ENCODE measurements at regions not wholly inside any gene's neighbourhood (a gene's known extent, or its start where the extent isn't known, plus 50 kb on each side); places are given as distances from the start of the nearest gene placed in this dataset.

DNA sequence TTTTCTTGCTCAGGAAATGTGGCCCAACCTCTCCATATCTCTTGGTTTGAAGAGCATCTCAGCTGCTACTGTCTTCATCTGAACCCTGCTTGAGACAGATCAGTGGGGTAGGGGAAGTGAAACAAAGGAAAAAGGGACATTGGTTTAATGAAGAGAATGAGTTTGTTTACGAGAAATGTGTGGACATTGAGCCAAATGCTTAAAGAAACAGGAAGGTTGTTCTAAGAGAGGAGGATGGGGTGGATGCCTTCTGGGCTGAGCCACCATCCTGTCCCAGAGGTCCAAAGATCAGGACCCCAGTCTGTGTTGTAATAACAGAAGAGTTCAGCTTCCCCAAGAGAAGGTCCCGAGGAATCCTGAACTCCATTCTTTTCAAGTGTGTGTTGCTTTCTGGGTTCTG is 369.7 kb downstream of the INSC start:
- H3K4me3 ChIP-seq (ENCODE audit: low read depth in 2 of 2, low read length in 2 of 2), result no peak overlapping the region
- H3K27ac ChIP-seq (ENCODE audit: low read length), result no peak overlapping the region
- no peaks in the 10 kb centered on the region for H3K4me1 ChIP-seq (ENCODE audit: control insufficient read depth, insufficient read depth, low read length)
- ChIA-PET CTCF (no interaction called here), POLR2A (no interaction called here)
- TF ChIP-seq TCF7L2 (IDR thresholded peaks at IDR 0.05; ENCODE audit: low read depth, low read length) (no peak), SIN3A (IDR thresholded peaks at IDR 0.05; ENCODE audit: borderline replicate concordance, insufficient read depth, low read depth, low read length) (no peak), POLR2AphosphoS5 (IDR thresholded peaks at IDR 0.05; ENCODE audit: low read depth, low read length) (no peak)
- TF ChIP-seq, protein P1, sequence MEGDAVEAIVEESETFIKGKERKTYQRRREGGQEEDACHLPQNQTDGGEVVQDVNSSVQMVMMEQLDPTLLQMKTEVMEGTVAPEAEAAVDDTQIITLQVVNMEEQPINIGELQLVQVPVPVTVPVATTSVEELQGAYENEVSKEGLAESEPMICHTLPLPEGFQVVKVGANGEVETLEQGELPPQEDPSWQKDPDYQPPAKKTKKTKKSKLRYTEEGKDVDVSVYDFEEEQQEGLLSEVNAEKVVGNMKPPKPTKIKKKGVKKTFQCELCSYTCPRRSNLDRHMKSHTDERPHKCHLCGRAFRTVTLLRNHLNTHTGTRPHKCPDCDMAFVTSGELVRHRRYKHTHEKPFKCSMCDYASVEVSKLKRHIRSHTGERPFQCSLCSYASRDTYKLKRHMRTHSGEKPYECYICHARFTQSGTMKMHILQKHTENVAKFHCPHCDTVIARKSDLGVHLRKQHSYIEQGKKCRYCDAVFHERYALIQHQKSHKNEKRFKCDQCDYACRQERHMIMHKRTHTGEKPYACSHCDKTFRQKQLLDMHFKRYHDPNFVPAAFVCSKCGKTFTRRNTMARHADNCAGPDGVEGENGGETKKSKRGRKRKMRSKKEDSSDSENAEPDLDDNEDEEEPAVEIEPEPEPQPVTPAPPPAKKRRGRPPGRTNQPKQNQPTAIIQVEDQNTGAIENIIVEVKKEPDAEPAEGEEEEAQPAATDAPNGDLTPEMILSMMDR (IDR thresholded peaks at IDR 0.05), result no peak
- TF ChIP-seq, protein P2, sequence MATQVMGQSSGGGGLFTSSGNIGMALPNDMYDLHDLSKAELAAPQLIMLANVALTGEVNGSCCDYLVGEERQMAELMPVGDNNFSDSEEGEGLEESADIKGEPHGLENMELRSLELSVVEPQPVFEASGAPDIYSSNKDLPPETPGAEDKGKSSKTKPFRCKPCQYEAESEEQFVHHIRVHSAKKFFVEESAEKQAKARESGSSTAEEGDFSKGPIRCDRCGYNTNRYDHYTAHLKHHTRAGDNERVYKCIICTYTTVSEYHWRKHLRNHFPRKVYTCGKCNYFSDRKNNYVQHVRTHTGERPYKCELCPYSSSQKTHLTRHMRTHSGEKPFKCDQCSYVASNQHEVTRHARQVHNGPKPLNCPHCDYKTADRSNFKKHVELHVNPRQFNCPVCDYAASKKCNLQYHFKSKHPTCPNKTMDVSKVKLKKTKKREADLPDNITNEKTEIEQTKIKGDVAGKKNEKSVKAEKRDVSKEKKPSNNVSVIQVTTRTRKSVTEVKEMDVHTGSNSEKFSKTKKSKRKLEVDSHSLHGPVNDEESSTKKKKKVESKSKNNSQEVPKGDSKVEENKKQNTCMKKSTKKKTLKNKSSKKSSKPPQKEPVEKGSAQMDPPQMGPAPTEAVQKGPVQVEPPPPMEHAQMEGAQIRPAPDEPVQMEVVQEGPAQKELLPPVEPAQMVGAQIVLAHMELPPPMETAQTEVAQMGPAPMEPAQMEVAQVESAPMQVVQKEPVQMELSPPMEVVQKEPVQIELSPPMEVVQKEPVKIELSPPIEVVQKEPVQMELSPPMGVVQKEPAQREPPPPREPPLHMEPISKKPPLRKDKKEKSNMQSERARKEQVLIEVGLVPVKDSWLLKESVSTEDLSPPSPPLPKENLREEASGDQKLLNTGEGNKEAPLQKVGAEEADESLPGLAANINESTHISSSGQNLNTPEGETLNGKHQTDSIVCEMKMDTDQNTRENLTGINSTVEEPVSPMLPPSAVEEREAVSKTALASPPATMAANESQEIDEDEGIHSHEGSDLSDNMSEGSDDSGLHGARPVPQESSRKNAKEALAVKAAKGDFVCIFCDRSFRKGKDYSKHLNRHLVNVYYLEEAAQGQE (IDR thresholded peaks at IDR 0.05; ENCODE audit: insufficient read depth in 1 of 2, low read depth in 2 of 2, low read length in 1 of 2), result no peak
- in situ Hi-C loops (cut with HindIII; ENCODE audit: low pct_unique_long_range_greater_than_20kb, low sequenced_read_pairs), result no loop called here
- no peaks in the 10 kb centered on the region for H3K9me3 ChIP-seq (ENCODE audit: control insufficient read depth, insufficient read depth, low read depth, low read length)
- H3K27me3 ChIP-seq (ENCODE audit: control insufficient read depth, insufficient read depth, low read length), result no peaks in the 10 kb centered on the region
- ATAC-seq, result no peak
- DNase-seq (ENCODE audit: low read depth, low spot score), result no peak
- intact Hi-C loops (cut with micrococcal nuclease; ENCODE audit: unreplicated experiment), result no loop called here
- no TSS peak for BruUV-seq (replicated peaks)
- H3K36me3 ChIP-seq (ENCODE audit: control insufficient read depth, insufficient read depth, low read length), result no peaks in the 10 kb centered on the region

DNA sequence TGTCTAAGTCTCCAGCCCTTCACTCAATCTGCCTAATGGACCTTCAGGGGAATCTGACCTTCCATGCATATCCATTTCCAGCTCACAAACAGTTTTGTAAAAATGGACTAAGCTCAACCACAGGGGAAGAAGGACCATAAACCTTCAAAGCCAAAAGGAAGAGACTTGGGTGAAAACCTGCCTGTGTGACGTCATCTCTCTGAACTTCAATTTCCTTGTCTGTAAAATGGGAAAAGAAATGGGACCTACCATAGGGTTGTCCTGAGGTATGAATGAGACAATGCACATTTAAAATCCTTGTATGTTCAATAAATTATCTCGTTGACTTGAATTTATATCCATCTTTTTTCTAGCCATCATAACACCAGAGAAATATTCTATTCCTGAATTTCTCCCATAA is 370.7 kb downstream of the INSC start:
- in situ Hi-C loops (cut with HindIII; ENCODE audit: low pct_unique_long_range_greater_than_20kb, low sequenced_read_pairs) (no loop called here), intact Hi-C loops (cut with micrococcal nuclease; ENCODE audit: unreplicated experiment) (no loop called here)
- DNase-seq (ENCODE audit: low read depth, low spot score), result no peak
- Histone ChIP-seq H3K4me1 (ENCODE audit: control insufficient read depth, insufficient read depth, low read length) (no peaks in the 10 kb centered on the region), H3K4me3 (ENCODE audit: low read depth in 2 of 2, low read length in 2 of 2) (no peak overlapping the region), H3K36me3 (ENCODE audit: control insufficient read depth, insufficient read depth, low read length) (no peaks in the 10 kb centered on the region), H3K27me3 (ENCODE audit: control insufficient read depth, insufficient read depth, low read length) (no peaks in the 10 kb centered on the region), H3K27ac (ENCODE audit: low read length) (no peak overlapping the region), H3K9me3 (ENCODE audit: control insufficient read depth, insufficient read depth, low read depth, low read length) (no peaks in the 10 kb centered on the region)
- ChIA-PET CTCF (no interaction called here), POLR2A (no interaction called here)
- no TSS peak for BruUV-seq (replicated peaks)
- no peak for ATAC-seq
- TF ChIP-seq, protein P1 (IDR thresholded peaks at IDR 0.05), result no peak
- no peak for TF ChIP-seq POLR2AphosphoS5 (IDR thresholded peaks at IDR 0.05; ENCODE audit: low read depth, low read length)
- TF ChIP-seq TCF7L2 (IDR thresholded peaks at IDR 0.05; ENCODE audit: low read depth, low read length), result no peak
- TF ChIP-seq SIN3A (IDR thresholded peaks at IDR 0.05; ENCODE audit: borderline replicate concordance, insufficient read depth, low read depth, low read length), result no peak
- TF ChIP-seq, protein P2 (IDR thresholded peaks at IDR 0.05; ENCODE audit: insufficient read depth in 1 of 2, low read depth in 2 of 2, low read length in 1 of 2), result no peak

All from Panc1 (cell line).